Putamen (tissue), 1 donor: ENCODE measurements at regions not wholly inside any gene's neighbourhood (a gene's known extent, or its start where the extent isn't known, plus 50 kb on each side); places are given as distances from the start of the nearest gene placed in this dataset.

Experiments used
- DNase-seq: peaks from one replicate; pipeline ENCODE4 v3.0.0-alpha.2; 2016; ENCODE audit warnings: low spot score

DNA sequence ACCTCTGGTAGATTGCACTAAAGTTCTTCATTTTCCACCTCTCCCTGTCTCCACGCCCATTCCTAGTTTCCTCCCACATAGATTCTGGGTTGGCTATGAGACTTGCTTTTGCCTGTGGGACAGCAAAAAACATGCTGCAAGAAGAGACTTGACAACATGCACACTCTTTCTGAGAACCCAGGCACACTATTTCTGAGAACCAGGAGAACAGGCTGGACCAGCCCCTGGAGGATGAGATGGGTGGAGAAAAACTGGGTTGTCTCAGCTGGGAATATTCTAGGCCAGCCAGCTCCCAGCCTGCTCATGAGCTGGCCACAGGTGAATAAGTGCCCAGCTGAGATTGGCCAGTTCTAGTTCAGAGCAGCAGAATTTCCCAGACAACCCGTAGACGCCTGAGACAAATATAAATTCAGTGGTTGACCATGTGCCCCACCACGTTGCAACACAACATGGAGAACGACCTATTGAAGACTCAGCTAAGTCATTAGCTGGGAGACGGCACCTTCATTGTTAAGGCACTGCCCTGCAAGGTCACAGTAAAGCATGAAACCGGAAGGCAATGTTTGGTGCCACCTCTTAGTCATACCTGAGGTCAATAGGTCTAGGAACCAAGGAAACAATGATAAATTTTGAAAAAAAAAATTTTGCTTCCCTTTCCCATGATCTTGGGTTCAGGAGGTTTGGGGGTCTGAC lies 92.7 kb upstream of the AKR1E2 start:
- no peak for DNase-seq

DNA sequence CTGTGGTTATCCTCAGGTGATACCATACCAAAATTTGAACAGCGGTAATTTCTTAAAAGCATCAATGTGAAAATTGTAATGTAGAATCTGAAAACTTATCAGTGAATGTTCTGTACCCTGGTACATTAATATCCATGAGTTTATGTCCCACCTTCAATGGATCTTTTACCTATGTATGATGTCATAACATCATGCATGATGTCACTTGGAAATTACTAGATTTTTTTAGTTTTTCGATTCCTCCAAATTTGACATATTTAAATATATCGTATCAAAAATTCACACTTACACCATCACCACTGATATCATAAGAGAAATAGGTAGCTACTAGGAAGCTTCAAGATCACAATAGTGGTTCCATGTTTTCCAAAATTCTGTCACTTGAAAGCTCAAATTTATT lies 95.0 kb upstream of the AKR1E2 start:
- no peak for DNase-seq

DNA sequence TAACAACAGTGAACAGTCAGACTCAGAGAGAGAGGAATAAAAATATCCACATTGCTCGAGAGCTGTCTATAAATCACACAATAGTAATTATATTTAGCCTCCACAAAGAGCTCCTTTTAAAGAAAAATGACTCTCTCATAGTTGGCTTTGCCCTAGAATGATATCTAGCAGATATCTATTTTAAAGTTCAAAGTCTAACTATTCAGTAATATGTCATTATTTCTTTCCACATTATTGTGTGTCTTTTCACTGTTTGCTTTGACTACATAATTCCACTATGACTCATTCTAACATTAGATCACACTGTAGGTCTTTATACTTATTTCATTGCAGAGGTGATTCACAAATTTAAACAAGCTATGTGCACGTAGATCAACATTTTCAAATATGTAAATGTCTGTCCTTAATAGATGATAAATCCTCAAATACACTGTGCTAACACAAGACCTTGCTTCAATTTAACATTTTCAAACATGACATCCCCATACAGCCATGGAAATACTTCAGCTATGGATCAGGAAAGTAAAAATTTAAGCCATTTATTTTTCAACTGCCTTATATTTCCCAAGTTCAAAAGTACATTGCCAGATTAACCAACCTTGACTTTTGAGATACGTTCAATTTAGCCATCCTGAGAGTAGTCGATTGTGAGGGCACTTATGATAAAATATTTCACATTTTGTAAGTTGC lies 99.9 kb upstream of the AKR1E2 start:
- DNase-seq = no peak

DNA sequence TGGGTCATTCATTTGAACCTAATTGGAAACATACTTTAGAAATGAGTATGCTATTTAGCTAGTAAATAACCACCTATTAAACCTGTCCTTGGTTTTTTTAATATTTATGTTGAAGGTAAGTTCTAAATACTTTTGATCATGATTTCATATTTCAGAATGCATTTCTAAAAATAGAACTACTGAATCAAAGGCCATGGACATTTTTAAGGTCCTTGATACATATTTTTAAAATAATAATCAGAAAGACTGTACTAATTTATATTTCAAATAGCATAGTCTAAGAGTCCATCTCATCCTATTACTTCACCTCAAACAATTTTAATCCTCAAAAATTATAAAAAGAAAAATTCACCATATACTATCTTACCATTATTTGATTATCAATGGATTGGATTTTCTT lies 102.1 kb upstream of the AKR1E2 start:
- DNase-seq = no peak

DNA sequence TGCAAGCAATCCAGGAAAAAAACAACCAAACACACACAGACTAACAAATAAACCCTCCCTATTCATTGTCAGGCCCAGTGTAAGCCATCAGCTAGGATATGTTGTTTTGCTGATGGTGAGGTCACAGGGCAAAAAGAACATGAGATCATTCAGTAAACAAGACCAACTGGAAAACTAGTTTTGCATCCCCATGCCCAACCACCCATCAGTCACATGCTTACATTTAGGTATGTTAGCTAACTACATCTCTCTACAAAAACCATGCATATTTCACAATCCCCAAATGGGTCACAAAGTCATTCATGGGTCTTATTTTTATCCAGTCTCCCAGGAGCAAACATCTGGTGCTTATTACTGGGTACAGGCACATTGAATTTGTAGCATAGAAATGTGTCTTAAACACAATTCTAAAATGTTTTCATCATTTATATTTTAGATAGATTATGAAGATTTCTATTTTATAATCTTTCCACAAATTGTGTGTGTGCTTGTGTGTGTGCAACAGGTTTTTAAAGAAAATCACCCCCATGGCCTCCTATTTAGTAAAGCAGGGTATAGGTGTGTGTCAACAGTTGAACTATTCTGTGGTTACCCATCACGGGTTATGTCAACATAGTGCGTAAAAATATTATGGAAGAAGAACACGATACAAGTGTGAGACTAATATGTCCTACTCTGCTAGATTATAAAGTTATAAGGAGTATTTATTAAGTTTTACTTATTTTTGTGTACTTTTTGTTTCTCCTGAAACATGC lies 103.8 kb upstream of the AKR1E2 start:
- no peak for DNase-seq

DNA sequence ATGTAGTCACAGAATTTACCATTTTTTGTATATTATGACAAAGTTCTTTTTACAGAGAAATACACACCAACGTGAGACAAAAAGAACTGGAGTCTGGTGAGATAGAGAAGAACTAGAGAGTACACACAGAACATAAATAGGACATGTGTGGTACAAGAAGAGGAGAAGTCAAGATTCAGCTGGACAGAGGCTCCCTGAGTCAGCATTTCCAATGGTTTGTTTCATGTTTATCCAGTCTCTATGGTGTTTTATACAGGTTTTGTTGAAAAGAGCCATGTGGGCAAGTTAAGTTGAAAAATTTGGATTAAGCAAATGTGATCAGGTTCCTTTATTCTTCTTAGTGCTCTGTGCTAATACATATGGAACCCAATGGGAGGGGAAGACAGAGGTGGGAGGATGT lies 105.5 kb upstream of the AKR1E2 start:
- DNase-seq = no peak

DNA sequence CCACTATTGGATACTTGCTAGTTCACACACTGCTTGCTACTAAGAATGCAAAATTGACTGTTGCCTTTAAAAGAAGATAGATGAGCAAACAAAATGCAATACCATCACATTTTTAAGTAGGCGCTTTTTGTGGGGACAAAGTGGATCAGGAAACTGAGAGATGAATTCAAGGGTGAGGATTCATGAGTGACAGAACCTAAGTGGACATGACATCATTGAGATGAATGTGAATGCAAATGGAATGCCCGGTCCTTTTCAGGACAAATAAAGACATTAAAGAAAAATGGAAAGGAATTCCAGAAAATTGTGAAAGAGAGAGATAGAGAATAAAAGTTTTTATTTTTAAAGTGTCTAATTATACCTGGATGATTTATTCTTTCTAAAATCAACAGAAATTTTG lies 106.3 kb upstream of the AKR1E2 start:
- DNase-seq = no peak

DNA sequence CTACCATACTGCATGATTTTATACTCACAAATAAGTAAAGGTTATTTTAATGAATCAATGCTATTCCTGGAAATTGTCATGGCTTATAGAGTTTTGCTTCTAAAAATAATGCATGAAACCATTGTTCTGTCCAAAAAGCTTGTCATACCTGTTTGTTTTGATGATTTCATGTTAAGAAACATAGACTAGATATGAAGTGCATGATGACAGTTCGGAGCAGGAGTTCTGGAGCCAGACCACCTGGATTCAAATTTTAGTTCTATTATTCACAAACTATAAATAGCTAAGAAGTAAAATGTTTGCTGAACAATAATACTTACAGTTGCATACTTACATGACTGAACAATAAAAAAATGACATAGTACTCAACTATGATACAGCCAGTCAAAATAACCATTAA lies 107.0 kb upstream of the AKR1E2 start:
- no peak for DNase-seq

DNA sequence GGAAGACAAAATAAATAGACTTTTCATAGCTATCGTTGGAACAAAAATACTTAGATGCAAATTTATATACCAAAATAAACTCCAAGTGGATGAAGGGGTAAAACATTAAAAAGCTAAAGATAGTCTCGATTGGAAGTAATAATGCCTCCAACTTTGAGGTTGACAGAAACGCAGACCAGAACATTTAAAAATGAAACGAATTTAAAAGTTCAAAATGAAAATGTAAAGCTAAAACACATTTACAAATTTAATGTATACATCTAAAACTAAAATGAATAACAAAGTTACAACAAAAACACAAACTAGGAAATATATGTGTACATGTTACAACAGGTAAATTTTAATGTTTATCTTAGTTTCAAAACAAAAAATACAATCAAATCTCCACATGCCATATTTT lies 107.5 kb upstream of the AKR1E2 start:
- no peak for DNase-seq

DNA sequence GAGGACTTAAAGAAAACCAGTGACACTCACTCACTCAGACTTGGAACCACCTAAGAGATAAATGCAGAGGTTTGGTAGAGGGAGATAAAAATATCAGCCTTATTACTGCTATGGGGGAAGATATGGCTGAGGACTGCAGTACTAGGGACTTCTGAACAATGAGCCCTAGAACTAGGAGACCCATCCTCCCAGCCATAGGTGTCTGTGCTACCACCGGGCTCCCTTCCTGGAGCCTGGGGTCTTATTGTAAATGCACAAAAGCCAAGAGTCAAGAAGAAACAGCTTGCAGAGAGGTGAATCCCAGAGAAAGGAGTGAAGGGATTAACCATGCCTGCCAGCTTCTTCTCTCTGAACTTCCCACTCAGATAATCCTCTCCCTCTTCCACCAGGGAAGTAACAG lies 108.3 kb upstream of the AKR1E2 start:
- DNase-seq = no peak

DNA sequence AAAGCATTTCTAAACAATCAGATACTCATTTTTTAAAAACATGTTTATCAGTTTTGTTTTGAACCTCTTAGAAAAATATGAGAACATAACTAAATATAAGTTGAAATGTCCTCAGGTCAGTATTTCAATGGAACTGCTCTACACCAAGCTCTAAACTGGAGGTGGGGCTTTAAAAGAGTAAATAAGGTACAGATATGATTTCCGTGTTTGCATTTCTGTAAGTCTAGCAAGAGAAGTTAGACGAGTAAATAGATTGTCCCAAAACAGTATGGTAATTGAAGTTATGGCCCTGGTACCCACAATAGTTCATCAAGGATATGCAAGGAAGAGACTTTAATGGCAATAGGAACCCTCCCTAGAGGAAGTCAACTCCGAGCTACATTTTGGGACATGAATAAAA lies 115.1 kb upstream of the AKR1E2 start:
- no peak for DNase-seq

DNA sequence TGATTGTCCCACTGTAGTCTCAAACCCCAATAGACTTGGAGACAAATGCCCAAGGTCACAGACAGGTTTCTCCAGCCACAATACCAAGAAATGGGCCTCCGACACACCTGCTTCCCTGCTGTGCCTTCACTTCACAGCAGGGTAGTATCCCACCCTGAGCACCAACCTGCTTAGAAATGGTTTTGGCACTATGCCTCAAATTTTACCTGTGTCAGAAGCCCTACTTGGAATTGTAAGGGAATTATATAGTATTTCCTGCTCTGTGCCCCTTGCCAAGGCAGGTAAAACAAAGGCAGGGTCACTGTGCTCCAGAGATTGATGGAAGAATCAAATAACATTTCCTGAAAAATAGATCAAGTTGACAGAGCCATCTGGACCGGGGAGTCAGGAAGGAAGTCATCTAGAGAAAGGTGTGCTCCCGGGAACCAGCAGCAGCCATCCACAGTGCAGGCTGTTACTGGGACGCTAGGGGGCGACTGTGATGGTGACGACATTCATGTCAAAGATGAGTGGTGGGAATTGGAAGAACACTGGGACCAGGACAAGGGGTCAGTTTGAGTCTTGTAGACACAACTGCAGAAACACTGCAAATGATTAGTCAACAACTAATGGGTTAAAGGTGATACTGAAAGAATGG lies 117.8 kb upstream of the AKR1E2 start:
- no peak for DNase-seq

DNA sequence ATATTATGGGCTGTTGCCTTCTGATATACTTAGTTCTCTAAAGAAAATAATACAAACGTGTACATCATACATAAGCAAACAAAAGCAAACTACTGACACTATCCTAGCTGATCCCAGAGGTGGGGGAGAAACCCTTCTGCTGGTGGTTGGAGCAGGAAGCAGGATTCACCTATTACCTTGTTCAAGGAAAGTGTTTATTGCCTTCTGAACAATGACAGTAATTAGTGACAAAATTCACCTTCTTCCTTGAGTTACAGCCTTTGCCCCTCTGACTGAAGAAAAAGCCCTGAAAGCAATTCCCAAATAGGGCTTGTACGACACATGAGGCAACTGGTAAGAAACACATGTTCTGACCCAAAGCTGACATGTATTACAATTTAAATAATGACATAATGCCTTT lies 118.8 kb upstream of the AKR1E2 start:
- no peak for DNase-seq

DNA sequence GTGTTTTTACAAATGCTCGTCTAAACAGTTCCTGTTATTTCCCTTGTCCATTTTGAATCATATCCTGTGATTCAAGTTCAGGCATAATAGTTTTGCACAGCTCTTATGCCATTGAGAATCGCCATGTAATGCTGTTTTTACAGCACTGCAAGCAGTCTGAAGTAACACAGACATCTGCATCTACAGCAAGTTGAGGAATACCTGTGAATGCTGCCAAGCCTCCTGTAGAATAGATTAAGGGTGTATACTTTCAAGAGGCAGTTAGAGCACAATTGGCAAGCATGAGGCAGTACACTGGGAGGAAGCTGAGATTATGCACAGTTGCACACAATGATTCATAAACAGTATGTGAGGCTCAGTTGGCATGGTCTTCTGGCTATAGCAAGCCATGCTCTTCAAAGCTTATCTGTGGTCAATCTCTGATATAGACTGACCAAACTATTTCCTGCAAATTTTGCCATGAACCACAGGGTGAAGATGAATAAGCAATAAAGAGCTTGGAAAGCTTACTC lies 121.9 kb upstream of the AKR1E2 start:
- no peak for DNase-seq

DNA sequence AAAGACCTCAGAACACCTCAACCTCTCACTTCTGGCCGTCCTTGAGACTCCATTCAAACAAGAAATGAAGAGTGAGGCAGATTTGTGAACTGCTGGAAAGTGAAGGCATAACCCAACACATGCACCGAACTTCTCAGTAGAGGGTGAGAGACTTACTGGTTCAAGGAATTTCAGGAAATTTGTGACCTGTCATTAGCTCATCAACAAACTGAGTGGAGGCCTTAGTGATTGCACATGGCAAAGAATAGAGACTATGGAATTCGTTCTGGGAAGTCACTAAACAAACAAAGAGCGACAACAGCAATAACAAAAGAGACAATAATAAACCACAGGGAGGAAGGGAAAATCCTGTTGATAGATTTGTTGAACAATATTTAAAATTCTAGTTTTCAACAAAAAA lies 125.0 kb upstream of the AKR1E2 start:
- DNase-seq = no peak

DNA sequence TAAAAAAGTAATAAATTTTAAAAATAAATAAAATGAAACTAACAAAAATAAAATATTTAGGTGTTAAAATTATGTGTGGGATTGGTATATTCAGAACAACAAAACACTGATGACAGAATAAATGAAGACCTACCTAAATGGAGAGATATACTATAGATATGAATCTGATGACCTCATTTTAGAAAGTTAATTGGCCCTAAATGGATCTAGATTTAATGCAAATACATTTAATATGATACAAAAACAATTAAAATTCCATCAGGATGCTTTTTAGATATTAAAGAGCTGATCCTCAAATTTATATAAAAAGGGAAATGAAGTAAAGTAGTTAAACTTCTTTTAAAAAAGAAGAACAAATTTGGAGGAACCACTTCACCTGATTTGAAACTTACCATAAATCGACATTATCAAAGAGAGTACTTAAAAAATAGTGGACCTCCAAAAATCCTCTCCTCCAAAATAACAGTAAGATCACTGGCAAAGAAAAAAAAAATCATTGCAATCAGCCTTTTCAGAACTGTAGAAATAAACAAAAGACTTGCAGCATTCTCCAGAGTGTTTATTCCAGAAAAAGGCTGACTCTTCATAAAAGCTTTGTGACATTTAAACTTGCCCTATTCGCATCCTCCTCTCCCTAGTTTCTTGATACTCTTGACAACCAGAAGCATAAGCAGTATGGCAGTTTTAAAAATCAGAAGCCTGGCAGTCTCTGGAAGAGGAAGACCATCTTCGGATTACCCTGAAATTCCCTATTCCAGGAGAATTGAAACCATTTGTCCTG lies 125.9 kb upstream of the AKR1E2 start:
- no peak for DNase-seq

DNA sequence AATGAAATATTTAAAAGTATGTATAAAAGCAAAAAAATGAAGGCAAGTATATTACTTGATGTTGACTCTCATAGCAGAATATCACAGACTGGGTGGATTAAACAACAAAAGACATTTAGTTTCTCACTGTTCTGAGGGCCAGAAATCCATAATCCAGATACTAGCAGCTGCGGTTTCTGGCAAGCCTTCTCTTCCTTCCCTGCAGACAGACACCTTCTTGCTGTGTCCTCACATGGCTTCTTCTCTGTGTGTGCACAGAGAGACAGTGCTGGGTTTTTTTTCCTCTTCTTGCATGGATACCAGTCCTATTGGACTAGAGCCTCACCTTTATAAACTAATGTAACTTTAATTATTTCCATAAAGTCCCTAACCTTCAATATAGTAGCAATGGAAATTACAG lies 127.9 kb upstream of the AKR1E2 start:
- DNase-seq = no peak

DNA sequence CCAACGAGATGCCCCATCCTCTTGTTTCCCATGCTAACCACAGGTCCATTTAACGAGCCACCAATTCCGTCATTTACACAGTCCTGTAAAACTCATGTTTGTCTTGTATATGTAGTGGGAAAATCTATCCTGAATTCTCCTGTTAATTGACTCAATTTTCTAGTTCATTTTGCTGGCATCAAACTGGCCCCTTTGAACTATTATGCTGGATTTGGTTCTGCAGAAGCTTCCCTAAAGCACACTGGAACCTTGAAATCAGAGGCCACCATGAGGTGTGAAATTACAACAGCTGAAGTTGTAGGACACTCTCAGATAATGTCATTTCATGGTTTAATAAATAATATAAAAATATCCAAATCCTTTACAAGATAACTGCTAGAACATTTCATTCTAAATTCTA lies 129.8 kb upstream of the AKR1E2 start:
- DNase-seq = no peak

DNA sequence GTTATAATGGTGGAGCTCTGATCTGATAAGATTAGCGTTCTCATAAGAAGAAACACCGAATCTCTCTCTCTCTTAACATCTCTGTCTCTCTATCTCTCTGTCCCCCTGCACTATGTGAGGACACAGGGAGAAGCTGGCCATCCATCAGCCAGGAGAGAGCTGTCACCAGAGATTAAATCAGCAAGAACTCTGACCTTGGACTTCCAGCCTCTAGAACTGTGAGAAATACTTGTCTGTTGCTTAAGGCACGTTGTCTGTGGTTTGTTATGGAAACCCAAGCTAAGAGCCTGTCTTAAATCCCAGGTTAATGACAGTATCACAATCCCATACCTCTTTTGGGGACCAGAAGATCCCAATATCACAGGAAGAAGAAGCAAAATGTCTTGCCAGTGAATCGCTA lies 132.0 kb upstream of the AKR1E2 start:
- no peak for DNase-seq

DNA sequence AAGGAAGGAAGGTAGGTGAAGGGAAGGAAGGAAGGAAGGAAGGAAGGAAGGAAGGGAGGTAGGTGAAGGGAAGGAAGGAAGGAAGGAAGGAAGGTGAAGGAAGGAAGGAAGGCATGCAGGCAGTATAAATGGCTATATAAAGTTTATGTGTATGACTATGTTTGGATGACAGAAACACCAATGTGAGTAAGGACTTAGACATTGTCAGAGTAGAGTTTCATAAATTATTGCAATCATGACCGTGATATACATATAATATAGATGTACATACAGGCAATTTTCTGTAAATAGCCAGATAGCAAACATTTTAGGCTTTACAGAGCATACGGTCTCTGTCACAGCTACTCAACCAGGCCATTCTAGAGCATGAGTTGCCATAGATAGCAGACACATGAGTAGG lies 133.8 kb upstream of the AKR1E2 start:
- no peak for DNase-seq

DNA sequence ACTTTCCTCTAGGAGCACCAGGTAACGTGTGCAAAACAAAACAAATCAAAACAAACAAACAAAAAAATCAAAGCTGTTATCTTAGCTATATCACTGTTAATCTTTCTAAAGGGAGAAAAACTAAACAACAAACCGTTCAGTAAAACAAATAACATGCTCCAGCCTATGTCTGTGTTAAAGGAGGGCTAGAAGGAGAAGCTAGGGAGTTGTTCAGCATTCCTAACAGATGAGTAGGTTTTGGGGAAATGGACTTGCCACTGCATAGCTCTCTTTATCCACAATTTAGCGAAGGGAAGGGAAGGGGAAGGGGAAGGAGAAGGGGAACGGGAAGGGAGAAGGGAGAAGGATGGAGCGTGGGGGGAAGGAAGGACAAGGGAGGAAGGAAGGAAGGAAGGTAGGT lies 134.2 kb upstream of the AKR1E2 start:
- DNase-seq = no peak

DNA sequence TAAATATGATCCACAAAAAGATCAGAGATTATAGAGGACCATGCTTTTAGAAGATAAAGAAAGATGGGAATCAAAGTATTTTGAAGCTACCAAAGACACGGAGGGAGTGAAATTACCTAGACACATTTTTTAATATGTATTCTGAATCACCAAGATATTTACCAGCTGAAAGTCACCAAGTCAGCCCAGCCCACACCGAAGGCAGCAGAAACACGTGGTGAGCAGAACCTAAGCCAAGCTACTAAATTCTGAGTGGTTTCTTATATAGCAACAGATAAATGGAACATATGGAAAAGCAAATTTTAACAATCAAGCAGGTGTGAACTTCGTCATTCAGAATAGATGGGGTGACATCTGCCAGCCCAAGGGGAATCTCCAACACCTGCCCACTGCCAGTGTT lies 134.7 kb upstream of the AKR1E2 start:
- DNase-seq = no peak
